ENCODE measurements at regions not wholly inside any gene's neighbourhood (a gene's known extent, or its start where the extent isn't known, plus 50 kb on each side); places are given as distances from the start of the nearest gene placed in this dataset.

DNA sequence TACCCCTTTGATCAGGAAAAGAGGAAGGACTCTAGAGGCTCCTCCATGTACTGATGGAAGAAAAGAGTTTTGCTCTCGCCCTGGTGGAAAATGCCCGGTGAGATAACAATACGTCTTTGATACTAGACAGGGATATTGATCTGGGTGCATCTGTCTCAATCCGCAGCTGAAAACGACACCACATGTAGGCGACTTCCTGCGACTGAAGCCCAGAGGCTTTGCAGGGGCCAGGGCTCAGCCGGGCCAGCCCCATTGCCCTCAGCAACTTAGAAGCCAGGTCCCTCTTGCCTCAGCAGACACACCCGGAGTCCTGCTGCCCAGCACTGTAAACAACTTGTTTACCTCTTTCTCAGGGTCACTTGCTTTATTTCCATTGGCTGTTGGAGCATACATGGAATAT, 409.4 kb downstream of the IRS2 start:
- Histone ChIP-seq H3K9me3 (no peaks in the 10 kb centered on the region), H3K27me3 (no peaks in the 10 kb centered on the region), H3K4me3 (no peak overlapping the region), H3K4me1 (no peaks in the 10 kb centered on the region), H3K27ac (no peak overlapping the region), H3K36me3 (no peaks in the 10 kb centered on the region)
- no peak for TF ChIP-seq POLR2A (IDR thresholded peaks at IDR 0.05)
- no peak for TF ChIP-seq POLR2AphosphoS5 (IDR thresholded peaks at IDR 0.05; ENCODE audit: insufficient read depth in 1 of 2, low read depth in 1 of 2)
- TF ChIP-seq CTCF (IDR thresholded peaks at IDR 0.05), result no peak
- intact Hi-C loops (cut with DNase I), result no loop called here
- DNase-seq (ENCODE audit: extremely low spot score in 2 of 2), result no peak

DNA sequence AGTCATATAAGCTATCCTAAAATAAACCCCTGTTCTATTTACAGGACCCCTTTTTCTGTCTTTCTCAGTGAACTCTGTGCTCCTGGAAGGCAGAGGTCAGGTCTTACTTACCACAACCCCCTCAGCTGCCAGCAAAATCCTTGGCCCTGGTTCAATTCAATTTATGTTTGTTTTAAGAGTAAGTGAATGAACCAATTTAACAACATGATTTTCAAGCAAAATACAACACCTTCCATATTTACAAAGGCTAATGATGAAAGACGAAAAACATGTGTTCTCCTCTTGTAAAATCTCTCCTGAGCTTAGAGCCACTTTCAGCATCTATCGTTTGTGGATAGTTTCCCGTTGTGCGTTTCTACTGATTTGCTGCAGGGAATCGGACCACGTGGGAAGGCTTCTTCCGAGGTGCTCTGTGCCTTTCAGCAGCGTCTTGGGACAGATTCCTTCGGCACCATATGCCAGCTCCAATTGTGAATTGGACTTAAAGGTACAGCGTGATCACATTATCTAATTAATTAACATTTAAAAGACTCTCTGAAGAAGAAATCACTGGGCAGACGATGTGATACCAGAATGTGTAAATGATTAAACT, 411.7 kb downstream of the IRS2 start:
- Histone ChIP-seq H3K9me3 (no peaks in the 10 kb centered on the region), H3K4me1 (no peaks in the 10 kb centered on the region), H3K27me3 (no peaks in the 10 kb centered on the region), H3K4me3 (no peak overlapping the region), H3K27ac (no peak overlapping the region), H3K36me3 (no peaks in the 10 kb centered on the region)
- intact Hi-C loops (cut with DNase I), result no loop called here
- DNase-seq (ENCODE audit: extremely low spot score in 2 of 2), result no peak
- no peak for TF ChIP-seq POLR2AphosphoS5 (IDR thresholded peaks at IDR 0.05; ENCODE audit: insufficient read depth in 1 of 2, low read depth in 1 of 2)
- no peak for TF ChIP-seq CTCF (IDR thresholded peaks at IDR 0.05)

- no peaks in the 10 kb centered on the region for H3K4me1 ChIP-seq
- H3K4me3 ChIP-seq, result no peak overlapping the region
- no peaks in the 10 kb centered on the region for H3K36me3 ChIP-seq
- no peak for DNase-seq (ENCODE audit: extremely low spot score in 2 of 2)
- H3K27me3 ChIP-seq, result no peaks in the 10 kb centered on the region
- no peaks in the 10 kb centered on the region for H3K9me3 ChIP-seq
- TF ChIP-seq POLR2A (IDR thresholded peaks at IDR 0.05), result no peak
- TF ChIP-seq CTCF (IDR thresholded peaks at IDR 0.05), result no peak
- TF ChIP-seq POLR2AphosphoS5 (IDR thresholded peaks at IDR 0.05; ENCODE audit: insufficient read depth in 1 of 2, low read depth in 1 of 2), result no peak
- intact Hi-C loops (cut with DNase I), result no loop called here
- no peak overlapping the region for H3K27ac ChIP-seq
Observed at GRCh38 chr13:109372666-109373065, 413.7 kb downstream of the IRS2 start.

DNA sequence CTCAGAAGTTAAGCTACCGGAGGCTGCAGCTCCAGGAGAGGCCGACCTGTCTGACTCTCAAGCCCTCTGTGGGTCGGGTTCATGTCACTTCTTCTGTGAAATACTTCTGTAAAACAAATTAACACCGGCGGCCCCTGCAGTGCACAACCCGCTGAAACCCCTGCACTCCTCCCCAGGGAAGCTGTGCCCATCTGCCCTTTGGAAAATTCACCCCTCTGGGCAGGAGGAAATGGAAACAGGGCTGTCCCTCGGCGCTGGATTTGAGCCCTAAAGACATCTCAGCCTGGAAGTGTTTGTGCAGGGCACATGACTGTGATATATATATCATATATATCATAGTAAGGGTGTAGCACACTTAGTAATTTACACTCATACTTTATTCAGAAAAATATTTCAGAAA, 415.3 kb downstream of the IRS2 start:
- no peak overlapping the region for H3K27ac ChIP-seq
- no peak for DNase-seq (ENCODE audit: extremely low spot score in 2 of 2)
- no peak for TF ChIP-seq POLR2A (IDR thresholded peaks at IDR 0.05)
- TF ChIP-seq POLR2AphosphoS5 (IDR thresholded peaks at IDR 0.05; ENCODE audit: insufficient read depth in 1 of 2, low read depth in 1 of 2), result no peak
- no peak for TF ChIP-seq CTCF (IDR thresholded peaks at IDR 0.05)
- intact Hi-C loops (cut with DNase I), result no loop called here
- no peaks in the 10 kb centered on the region for H3K36me3 ChIP-seq
- no peaks in the 10 kb centered on the region for H3K9me3 ChIP-seq
- H3K4me1 ChIP-seq, result no peaks in the 10 kb centered on the region
- no peak overlapping the region for H3K4me3 ChIP-seq
- H3K27me3 ChIP-seq, result no peaks in the 10 kb centered on the region

DNA sequence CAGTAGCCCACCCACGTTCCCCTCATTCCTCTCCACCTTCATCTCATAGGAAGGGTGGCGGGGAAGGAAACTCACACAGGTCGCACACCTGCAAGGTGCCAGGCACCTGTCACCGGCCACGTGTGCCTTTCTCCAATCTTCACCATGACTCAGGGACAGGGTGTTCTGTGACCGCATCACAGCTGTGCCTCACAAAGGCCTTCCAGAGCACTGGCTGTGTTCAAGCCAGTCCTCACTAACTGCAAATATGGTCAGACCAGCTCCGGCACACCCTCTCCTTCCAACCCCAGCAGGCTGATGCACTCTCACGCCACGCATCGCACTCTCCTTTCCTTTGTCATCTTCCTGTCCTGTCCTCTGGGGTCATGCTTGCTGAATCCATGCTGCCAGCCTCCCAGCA, 415.9 kb downstream of the IRS2 start:
- TF ChIP-seq CTCF (IDR thresholded peaks at IDR 0.05), result no peak
- no peak for TF ChIP-seq POLR2A (IDR thresholded peaks at IDR 0.05)
- TF ChIP-seq POLR2AphosphoS5 (IDR thresholded peaks at IDR 0.05; ENCODE audit: insufficient read depth in 1 of 2, low read depth in 1 of 2), result no peak
- intact Hi-C loops (cut with DNase I), result no loop called here
- Histone ChIP-seq H3K9me3 (no peaks in the 10 kb centered on the region), H3K27ac (no peak overlapping the region), H3K4me1 (no peaks in the 10 kb centered on the region), H3K4me3 (no peak overlapping the region), H3K36me3 (no peaks in the 10 kb centered on the region), H3K27me3 (no peaks in the 10 kb centered on the region)
- DNase-seq (ENCODE audit: extremely low spot score in 2 of 2), result no peak

Measured in vagina (tissue), 2 donors.